ENCODE measurements at regions not wholly inside any gene's neighbourhood (a gene's known extent, or its start where the extent isn't known, plus 50 kb on each side); places are given as distances from the start of the nearest gene placed in this dataset.
"Not testable (repeated sequence)": the region's sequence is repeated elsewhere in the genome, so short reads cannot be mapped to it uniquely, and the experiment has no call there.

DNA sequence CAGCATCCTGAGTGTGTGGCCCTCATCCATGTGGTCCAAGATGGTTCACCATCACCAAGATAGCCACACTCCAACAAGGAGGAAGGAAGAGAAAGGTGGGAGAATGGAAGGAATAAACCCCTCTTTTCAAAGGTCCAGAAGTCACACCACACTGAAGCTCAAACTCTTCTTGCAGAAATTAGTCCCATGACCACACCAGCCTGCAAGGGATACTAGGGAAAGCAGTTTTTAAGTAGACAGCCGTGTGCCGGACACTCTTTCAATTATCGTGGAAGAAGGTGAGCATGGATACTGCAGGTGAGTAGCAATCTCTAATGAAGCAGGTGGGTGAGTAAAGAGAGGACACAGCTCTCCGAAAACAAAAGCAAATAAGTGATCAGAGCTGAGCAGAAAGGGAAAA, 191.7 kb upstream of the IRF2BP2 start:
- TF ChIP-seq CTCF, EP300 (IDR thresholded peaks at IDR 0.05): not testable (repeated sequence)
